Tibial nerve (tissue), 4 donors: ENCODE measurements at regions not wholly inside any gene's neighbourhood (a gene's known extent, or its start where the extent isn't known, plus 50 kb on each side); places are given as distances from the start of the nearest gene placed in this dataset.

ENCODE experiments used
- DNase-seq, 2 donors: peaks; one replicate each; pipeline ENCODE4 v3.0.0-alpha.2; 2019; ENCODE audit warnings: low spot score in 2 of 2
- H3K27ac ChIP-seq, 4 donors: fragments of 200-600 bp; sonication (generic) in 3 of 4; one replicate each; pipeline ENCODE4 v1.5.1; 2017 to 2019; ENCODE audit warnings: mild to moderate bottlenecking in 1 of 4
- H3K27me3 ChIP-seq, 2 donors: fragments of 200-600 bp; sonication (generic) in 1 of 2; one replicate each; pipeline versions ENCODE4 v1.5.1 to v1.6.0; 2017 to 2019
- H3K36me3 ChIP-seq, 3 donors: fragments of 200-600 bp; sonication (generic); one replicate each; pipeline ENCODE4 v1.5.1; 2018 to 2019
- H3K4me1 ChIP-seq, 4 donors: fragments of 200-600 bp; sonication (generic) in 3 of 4; one replicate each; pipeline ENCODE4 v1.5.1; 2017 to 2019
- H3K4me3 ChIP-seq, 4 donors: fragments of 200-600 bp; sonication (generic) in 3 of 4; one replicate each; pipeline ENCODE4 v1.5.1; 2017 to 2019; ENCODE audit warnings: mild to moderate bottlenecking in 1 of 4, moderate library complexity in 1 of 4
- H3K9me3 ChIP-seq, 4 donors: fragments of 200-600 bp; sonication (generic) in 3 of 4; one replicate each; pipeline ENCODE4 v1.5.1; 2017 to 2019
- EP300 ChIP-seq, 2 donors: sonication (generic); formaldehyde crosslinking; IDR thresholded peaks; one replicate each; pipeline ENCODE4 v1.6.1; 2017; ENCODE audit warnings: antibody characterized with exemption in 2 of 2, mild to moderate bottlenecking in 1 of 2
- POLR2A ChIP-seq, 2 donors: fragments of 450-650 bp; IDR thresholded peaks; one replicate each; pipeline ENCODE4 v1.6.1; 2017; ENCODE audit warnings: antibody characterized with exemption in 2 of 2, mild to moderate bottlenecking in 2 of 2, moderate library complexity in 2 of 2
- WGBS, 2 donors: methylation state at CpG; one replicate each; pipeline ENCODE4 v1.1.5; 2018; 5-methylcytosine and 5-hydroxymethylcytosine counted together
- TF ChIP-seq, protein P1 (sequence below), 5 experiments: fragments of 200-600 bp in 3 of 5; fragments of 450-650 bp in 2 of 5; sonication (generic) in 3 of 5; IDR thresholded peaks; one replicate each; pipeline ENCODE4 v1.5.1; 2016 to 2019; ENCODE audit warnings: antibody characterized with exemption in 5 of 5, mild to moderate bottlenecking in 3 of 5, moderate library complexity in 2 of 5

DNA sequence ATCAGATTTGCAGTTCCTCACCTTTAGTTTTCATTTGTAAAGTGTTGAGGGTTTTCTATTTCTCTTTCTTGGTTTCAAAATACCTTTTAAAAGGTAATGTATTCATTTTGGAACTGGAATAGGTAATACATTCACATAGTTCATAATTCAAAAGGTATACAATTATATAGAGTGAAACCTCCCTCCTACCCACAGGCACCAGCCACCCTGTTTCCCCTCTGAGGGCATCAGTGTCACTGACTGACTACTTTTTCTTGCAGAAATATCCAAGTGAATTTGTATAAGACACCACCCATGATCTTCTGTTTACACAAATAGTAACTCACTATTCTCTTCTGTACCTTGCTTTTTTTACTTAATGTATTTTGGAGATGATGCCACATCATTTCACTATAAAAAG, 139.6 kb upstream of the EGLN3 start:
- Histone ChIP-seq H3K4me1 (no peaks in the 10 kb centered on the region), H3K4me3 (no peak overlapping the region), H3K9me3 (peaks cover 0 to 4% (median 0%) of the 10 kb centered on the region in 4 donors), H3K36me3 (no peaks in the 10 kb centered on the region), H3K27me3 (no peaks in the 10 kb centered on the region), H3K27ac (no peak overlapping the region)
- TF ChIP-seq EP300 (IDR thresholded peaks at IDR 0.05): no peak
- no peak for DNase-seq

DNA sequence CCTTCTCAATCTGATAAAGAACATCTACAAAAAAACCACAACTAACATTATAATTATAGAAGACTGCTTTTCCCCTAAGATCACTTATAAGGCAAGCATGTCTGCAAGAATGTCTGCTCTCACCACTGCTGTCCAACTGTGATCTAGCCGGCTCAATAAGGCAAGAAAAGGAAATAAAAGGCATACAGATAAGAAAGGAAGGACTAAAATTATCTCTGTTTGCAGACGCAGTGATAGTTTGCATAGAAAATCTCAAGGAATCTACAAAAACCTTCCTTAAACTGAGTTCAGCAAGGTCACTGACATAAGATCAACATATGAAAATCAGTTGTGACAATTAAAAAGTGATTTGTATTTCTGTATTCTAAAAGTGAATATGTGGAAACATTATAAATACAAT, 138.0 kb upstream of the EGLN3 start:
- Histone ChIP-seq H3K27ac (no peak overlapping the region), H3K9me3 (peaks cover 0 to 4% (median 0%) of the 10 kb centered on the region in 4 donors), H3K36me3 (no peaks in the 10 kb centered on the region), H3K4me1 (no peaks in the 10 kb centered on the region), H3K4me3 (no peak overlapping the region), H3K27me3 (no peaks in the 10 kb centered on the region)
- WGBS, 2 donors: 69 to 73% methylated on average over 2 of the region's 2 CpGs
- no peak for TF ChIP-seq POLR2A (IDR thresholded peaks at IDR 0.05)
- TF ChIP-seq EP300 (IDR thresholded peaks at IDR 0.05): no peak
- TF ChIP-seq, protein P1, sequence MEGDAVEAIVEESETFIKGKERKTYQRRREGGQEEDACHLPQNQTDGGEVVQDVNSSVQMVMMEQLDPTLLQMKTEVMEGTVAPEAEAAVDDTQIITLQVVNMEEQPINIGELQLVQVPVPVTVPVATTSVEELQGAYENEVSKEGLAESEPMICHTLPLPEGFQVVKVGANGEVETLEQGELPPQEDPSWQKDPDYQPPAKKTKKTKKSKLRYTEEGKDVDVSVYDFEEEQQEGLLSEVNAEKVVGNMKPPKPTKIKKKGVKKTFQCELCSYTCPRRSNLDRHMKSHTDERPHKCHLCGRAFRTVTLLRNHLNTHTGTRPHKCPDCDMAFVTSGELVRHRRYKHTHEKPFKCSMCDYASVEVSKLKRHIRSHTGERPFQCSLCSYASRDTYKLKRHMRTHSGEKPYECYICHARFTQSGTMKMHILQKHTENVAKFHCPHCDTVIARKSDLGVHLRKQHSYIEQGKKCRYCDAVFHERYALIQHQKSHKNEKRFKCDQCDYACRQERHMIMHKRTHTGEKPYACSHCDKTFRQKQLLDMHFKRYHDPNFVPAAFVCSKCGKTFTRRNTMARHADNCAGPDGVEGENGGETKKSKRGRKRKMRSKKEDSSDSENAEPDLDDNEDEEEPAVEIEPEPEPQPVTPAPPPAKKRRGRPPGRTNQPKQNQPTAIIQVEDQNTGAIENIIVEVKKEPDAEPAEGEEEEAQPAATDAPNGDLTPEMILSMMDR (IDR thresholded peaks at IDR 0.05): no peak
- no peak for DNase-seq

DNA sequence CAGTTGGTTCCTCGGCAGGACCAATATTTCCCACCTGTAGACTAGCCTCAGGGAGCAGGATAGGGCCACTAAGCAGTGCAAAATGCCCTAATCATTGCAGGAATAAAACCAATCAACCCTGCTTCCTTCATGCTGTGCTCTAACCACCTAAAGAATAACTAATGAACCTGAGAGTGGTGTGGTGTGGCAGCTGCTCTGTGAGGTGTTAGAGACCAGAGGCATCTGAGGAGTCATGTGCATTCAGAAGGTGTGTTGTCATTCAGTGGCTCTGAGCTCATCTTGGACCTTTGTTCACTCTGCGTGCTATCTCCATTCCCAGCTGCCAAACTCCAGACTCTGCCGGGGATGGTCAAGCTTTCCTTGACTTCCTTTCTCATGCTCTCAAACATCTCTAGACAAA, 136.7 kb upstream of the EGLN3 start:
- WGBS, 2 donors: 90 to 96% methylated on average over 3 of the region's 3 CpGs
- Histone ChIP-seq H3K4me3 (no peak overlapping the region), H3K4me1 (no peaks in the 10 kb centered on the region), H3K9me3 (peaks cover 0 to 4% (median 0%) of the 10 kb centered on the region in 4 donors), H3K27ac (no peak overlapping the region), H3K36me3 (no peaks in the 10 kb centered on the region), H3K27me3 (no peaks in the 10 kb centered on the region)
- TF ChIP-seq POLR2A (IDR thresholded peaks at IDR 0.05): no peak
- no peak for TF ChIP-seq EP300 (IDR thresholded peaks at IDR 0.05)
- TF ChIP-seq, protein P1 (IDR thresholded peaks at IDR 0.05): no peak
- DNase-seq: no peak

DNA sequence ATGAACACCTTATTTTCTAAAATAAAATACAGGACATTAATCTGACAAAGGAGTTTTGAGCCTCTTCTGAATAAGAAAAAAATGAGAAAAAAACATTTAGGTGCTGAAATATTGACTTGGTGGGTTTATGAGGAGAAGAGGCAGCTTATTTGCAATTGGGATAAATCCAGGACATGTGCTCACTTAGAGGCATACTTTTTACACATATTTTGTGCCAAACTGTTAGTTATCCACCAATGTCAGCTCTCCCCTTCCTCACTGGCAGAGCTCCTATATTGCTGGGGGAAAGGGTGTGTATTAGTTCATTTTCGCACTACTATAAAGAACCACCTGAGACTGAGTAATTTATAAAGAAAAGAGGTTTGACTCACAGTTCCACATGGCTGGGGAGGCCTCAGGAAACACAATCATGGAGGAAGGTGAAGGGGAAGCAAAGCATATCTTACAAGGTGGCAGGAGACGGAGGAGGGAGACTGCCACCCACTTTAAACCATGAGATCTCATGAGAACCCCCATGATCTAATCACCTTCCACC, 135.4 kb upstream of the EGLN3 start:
- Histone ChIP-seq H3K4me1 (no peaks in the 10 kb centered on the region), H3K27me3 (no peaks in the 10 kb centered on the region), H3K9me3 (peaks cover 0 to 4% (median 0%) of the 10 kb centered on the region in 4 donors), H3K4me3 (no peak overlapping the region), H3K27ac (no peak overlapping the region), H3K36me3 (no peaks in the 10 kb centered on the region)
- DNase-seq: no peak
- TF ChIP-seq POLR2A (IDR thresholded peaks at IDR 0.05) (no peak), EP300 (IDR thresholded peaks at IDR 0.05) (no peak)
- TF ChIP-seq, protein P1 (IDR thresholded peaks at IDR 0.05): no peak
- WGBS, 2 donors: 72 to 96% methylated on average over 2 of the region's 2 CpGs

DNA sequence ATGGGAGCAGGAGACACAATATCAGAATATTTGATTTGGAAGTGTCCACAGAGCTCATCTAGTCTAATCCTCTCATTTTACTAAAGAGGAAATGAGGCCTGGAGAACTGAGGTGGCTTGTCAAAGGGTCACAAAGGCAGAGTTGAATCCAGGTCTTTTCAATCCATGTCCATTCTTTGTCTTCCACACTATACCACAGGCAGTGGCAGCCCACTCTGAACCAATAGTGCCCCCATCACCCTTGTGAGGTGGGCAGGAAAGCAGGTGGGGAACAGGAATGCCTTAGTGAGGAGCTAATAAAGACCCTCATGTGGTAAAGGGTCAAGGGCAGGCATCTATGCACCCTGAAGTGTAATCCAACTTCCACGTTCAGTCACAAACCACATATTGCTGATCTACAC, 134.8 kb upstream of the EGLN3 start:
- H3K4me3 ChIP-seq: no peak overlapping the region
- 67 to 84% methylated on average over 1 of the region's 1 CpG for WGBS, 2 donors
- H3K4me1 ChIP-seq: no peaks in the 10 kb centered on the region
- no peak for DNase-seq
- no peaks in the 10 kb centered on the region for H3K27me3 ChIP-seq
- TF ChIP-seq POLR2A (IDR thresholded peaks at IDR 0.05): no peak
- TF ChIP-seq, protein P1 (IDR thresholded peaks at IDR 0.05): no peak
- no peak for TF ChIP-seq EP300 (IDR thresholded peaks at IDR 0.05)
- peaks cover 0 to 4% (median 0%) of the 10 kb centered on the region in 4 donors for H3K9me3 ChIP-seq
- no peak overlapping the region for H3K27ac ChIP-seq
- H3K36me3 ChIP-seq: no peaks in the 10 kb centered on the region
